DND-41 (cell line): ENCODE measurements at regions not wholly inside any gene's neighbourhood (a gene's known extent, or its start where the extent isn't known, plus 50 kb on each side); places are given as distances from the start of the nearest gene placed in this dataset.

Experiments used
- ATAC-seq: fragments of 200-7000 bp; cut with Tn5 transposase; 3 replicates; pipeline ENCODE4 v1.9.1; 2021; ENCODE audit warnings: low read depth; ENCODE audit not compliant: insufficient read depth
- DNase-seq: peaks from one replicate; pipeline ENCODE4 v3.0.0-alpha.2; 2020
- H2AFZ ChIP-seq: 2 replicates; pipeline ENCODE4 v1.6.0; 2012; ENCODE audit warnings: low read depth, low read length
- H3K27ac ChIP-seq: 2 replicates; pipeline ENCODE4 v1.5.1; 2012; ENCODE audit warnings: low read length, inconsistent platforms
- H3K27me3 ChIP-seq: fragments of 200-600 bp; sonication (generic); 2 replicates; pipeline ENCODE4 v1.6.0; 2012; ENCODE audit warnings: low read length, mild to moderate bottlenecking, inconsistent platforms; ENCODE audit not compliant: insufficient read depth, poor library complexity
- H3K36me3 ChIP-seq: 2 replicates; pipeline ENCODE4 v1.5.1; 2012; ENCODE audit warnings: low read length, inconsistent platforms; ENCODE audit not compliant: insufficient read depth
- H3K4me1 ChIP-seq: 2 replicates; pipeline ENCODE4 v1.5.1; 2012; ENCODE audit warnings: mild to moderate bottlenecking, low read length; ENCODE audit not compliant: insufficient read depth
- H3K4me2 ChIP-seq: 2 replicates; pipeline ENCODE4 v1.6.0; 2012; ENCODE audit warnings: mild to moderate bottlenecking, moderate library complexity, low read length, inconsistent platforms; ENCODE audit not compliant: insufficient read depth
- H3K4me3 ChIP-seq, 2 experiments: fragments of 200-600 bp in 1 of 2; shearing (Covaris generic) in 1 of 2; 2 replicates each; pipeline ENCODE4 v1.5.1; 2012 to 2016; ENCODE audit warnings: inconsistent platforms in 2 of 2, low read length in 2 of 2, mild to moderate bottlenecking in 2 of 2, low read depth in 1 of 2, moderate library complexity in 1 of 2
- H3K79me2 ChIP-seq: 2 replicates; pipeline ENCODE4 v1.6.0; 2012; ENCODE audit warnings: low read length, inconsistent platforms; ENCODE audit not compliant: insufficient read depth
- H3K9ac ChIP-seq: 2 replicates; pipeline ENCODE4 v1.6.0; 2012; ENCODE audit warnings: low read depth, mild to moderate bottlenecking, inconsistent platforms, low read length, moderate library complexity
- H3K9me3 ChIP-seq: 2 replicates; pipeline ENCODE4 v1.5.1; 2012; ENCODE audit warnings: low read length, moderate library complexity, mild to moderate bottlenecking, inconsistent platforms; ENCODE audit not compliant: insufficient read depth, severe bottlenecking
- H4K20me1 ChIP-seq: 2 replicates; pipeline ENCODE4 v1.6.0; 2012; ENCODE audit warnings: low read length; ENCODE audit not compliant: insufficient read depth
- EZH2 ChIP-seq: IDR thresholded peaks from 3 replicates; pipeline ENCODE4 v1.6.1; 2012; ENCODE audit warnings: borderline replicate concordance, low read depth, mild to moderate bottlenecking, moderate library complexity, low read length, inconsistent platforms; ENCODE audit not compliant: severe bottlenecking
- TF ChIP-seq, protein P1 (sequence below): IDR thresholded peaks from 2 replicates; pipeline ENCODE4 v1.5.1; 2012; ENCODE audit warnings: borderline replicate concordance, low read length, moderate library complexity, mild to moderate bottlenecking; ENCODE audit not compliant: poor library complexity, severe bottlenecking; ENCODE audit errors: extremely low read depth

DNA sequence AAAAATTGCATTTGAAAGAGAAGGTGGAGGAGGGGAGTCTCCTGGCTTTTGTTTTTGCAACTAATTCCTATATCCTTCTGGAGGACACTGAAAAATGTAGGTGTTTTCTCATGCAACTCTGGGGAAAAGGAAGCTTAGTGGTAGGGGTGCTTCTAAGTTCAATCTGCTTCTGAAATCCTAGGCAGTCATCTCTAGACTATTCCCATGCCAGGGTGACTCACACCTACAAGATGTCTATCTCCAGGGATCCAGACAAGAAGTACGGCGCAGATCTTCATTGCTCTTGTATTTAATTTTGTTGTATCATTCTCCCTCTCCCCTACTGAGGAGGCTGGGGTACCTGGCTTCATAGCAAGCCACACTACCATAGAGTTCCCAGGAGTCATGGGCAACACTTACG lies 258.8 kb downstream of the PHF14 start:
- Histone ChIP-seq H3K79me2 (no peaks in the 10 kb centered on the region), H3K27me3 (no peaks in the 10 kb centered on the region), H3K9me3 (no peaks in the 10 kb centered on the region), H2AFZ (no peak overlapping the region), H3K9ac (no peak overlapping the region), H4K20me1 (no peaks in the 10 kb centered on the region), H3K4me1 (no peaks in the 10 kb centered on the region), H3K36me3 (no peaks in the 10 kb centered on the region), H3K27ac (no peak overlapping the region), H3K4me2 (no peak overlapping the region), H3K4me3 (no peak overlapping the region)
- DNase-seq, result no peak
- ATAC-seq, result no peak
- TF ChIP-seq, protein P1, sequence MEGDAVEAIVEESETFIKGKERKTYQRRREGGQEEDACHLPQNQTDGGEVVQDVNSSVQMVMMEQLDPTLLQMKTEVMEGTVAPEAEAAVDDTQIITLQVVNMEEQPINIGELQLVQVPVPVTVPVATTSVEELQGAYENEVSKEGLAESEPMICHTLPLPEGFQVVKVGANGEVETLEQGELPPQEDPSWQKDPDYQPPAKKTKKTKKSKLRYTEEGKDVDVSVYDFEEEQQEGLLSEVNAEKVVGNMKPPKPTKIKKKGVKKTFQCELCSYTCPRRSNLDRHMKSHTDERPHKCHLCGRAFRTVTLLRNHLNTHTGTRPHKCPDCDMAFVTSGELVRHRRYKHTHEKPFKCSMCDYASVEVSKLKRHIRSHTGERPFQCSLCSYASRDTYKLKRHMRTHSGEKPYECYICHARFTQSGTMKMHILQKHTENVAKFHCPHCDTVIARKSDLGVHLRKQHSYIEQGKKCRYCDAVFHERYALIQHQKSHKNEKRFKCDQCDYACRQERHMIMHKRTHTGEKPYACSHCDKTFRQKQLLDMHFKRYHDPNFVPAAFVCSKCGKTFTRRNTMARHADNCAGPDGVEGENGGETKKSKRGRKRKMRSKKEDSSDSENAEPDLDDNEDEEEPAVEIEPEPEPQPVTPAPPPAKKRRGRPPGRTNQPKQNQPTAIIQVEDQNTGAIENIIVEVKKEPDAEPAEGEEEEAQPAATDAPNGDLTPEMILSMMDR, result no peak
- no peak for TF ChIP-seq EZH2

DNA sequence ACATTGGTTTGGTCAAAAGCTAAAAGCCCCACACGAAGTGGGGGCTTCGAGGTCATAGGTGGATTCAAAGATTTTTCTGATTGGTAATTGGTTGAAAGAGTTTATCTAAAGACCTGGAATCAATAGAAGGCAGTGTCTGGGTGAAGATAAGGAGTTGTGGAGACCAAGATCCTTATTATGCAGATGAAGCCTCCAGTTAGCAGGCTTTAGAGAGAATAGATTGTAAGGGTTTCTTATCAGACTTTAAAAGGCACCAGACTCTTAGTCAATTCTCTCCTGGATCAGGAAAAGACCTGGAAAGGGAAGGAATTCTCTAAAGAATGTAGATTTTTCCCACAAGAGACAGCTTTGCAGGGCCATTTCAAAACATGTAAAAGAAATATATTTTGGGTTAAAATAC lies 260.2 kb downstream of the PHF14 start:
- no peaks in the 10 kb centered on the region for H3K36me3 ChIP-seq

DNA sequence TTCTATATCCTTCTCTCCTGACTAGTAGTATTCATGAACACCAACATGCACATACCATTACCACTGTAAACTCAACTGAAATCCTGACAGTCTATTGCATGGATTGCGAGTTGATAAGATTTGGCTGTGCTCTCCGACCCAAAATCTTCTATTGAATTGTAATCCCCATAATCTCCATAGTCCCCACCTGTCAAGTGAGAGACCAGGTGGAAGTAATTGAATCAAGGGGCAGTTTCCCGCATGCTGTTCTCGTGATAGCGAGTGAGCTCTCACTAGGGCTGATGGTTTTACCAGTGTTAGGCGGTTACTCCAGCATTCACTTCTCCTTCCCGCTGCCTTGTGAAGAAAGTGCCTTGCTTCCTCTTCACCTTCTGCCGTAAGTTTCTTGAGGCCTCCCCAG lies 261.8 kb downstream of the PHF14 start:
- TF ChIP-seq EZH2, result no peak
- TF ChIP-seq, protein P1, result no peak
- H3K4me3 ChIP-seq, result no peak overlapping the region
- H3K27me3 ChIP-seq, result no peaks in the 10 kb centered on the region
- H3K27ac ChIP-seq, result no peak overlapping the region
- H3K4me1 ChIP-seq, result no peaks in the 10 kb centered on the region
- no peaks in the 10 kb centered on the region for H3K79me2 ChIP-seq
- no peaks in the 10 kb centered on the region for H3K9me3 ChIP-seq
- H4K20me1 ChIP-seq, result no peaks in the 10 kb centered on the region
- DNase-seq (no peak), ATAC-seq (no peak)
- H2AFZ ChIP-seq, result no peak overlapping the region
- H3K36me3 ChIP-seq, result no peaks in the 10 kb centered on the region
- no peak overlapping the region for H3K9ac ChIP-seq
- no peak overlapping the region for H3K4me2 ChIP-seq

More for the DNA sequence above, 260.2 kb downstream of the PHF14 start:
- H3K4me1 ChIP-seq, result no peaks in the 10 kb centered on the region
- H3K9ac ChIP-seq, result no peak overlapping the region
- DNase-seq (no peak), ATAC-seq (no peak)
- H3K79me2 ChIP-seq, result no peaks in the 10 kb centered on the region
- no peak overlapping the region for H3K27ac ChIP-seq
- no peaks in the 10 kb centered on the region for H3K27me3 ChIP-seq
- no peak overlapping the region for H3K4me3 ChIP-seq
- no peak overlapping the region for H2AFZ ChIP-seq
- H3K9me3 ChIP-seq, result no peaks in the 10 kb centered on the region
- H3K4me2 ChIP-seq, result no peak overlapping the region
- H4K20me1 ChIP-seq, result no peaks in the 10 kb centered on the region
- no peak for TF ChIP-seq EZH2
- TF ChIP-seq, protein P1, result no peak

DNA sequence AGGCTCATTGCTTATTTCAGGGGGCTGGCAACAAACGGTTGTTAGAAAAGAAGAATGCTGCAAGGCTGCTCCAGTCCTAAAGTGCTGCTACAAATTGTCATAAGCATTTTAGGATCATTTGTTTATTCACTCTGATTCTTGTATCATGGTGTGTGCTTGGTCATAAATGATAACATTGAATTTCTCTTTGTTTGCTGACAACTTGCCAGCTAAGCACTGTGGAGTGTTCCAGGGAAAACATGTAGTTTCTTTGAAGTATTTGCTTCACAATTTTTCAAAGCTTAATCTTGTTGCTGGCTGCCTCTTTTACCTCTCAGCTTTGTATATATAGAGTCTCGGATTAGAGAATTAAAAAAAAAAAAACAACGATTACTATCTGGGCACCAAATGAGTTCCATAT lies 263.0 kb downstream of the PHF14 start:
- no peak overlapping the region for H2AFZ ChIP-seq
- no peaks in the 10 kb centered on the region for H3K36me3 ChIP-seq
- no peaks in the 10 kb centered on the region for H3K4me1 ChIP-seq
- H4K20me1 ChIP-seq, result no peaks in the 10 kb centered on the region
- H3K4me2 ChIP-seq, result no peak overlapping the region
- no peak overlapping the region for H3K27ac ChIP-seq
- H3K79me2 ChIP-seq, result no peaks in the 10 kb centered on the region
- TF ChIP-seq EZH2, result no peak
- TF ChIP-seq, protein P1, result no peak
- H3K9me3 ChIP-seq, result no peaks in the 10 kb centered on the region
- no peak overlapping the region for H3K9ac ChIP-seq
- ATAC-seq (no peak), DNase-seq (no peak)
- H3K27me3 ChIP-seq, result no peaks in the 10 kb centered on the region
- H3K4me3 ChIP-seq, result no peak overlapping the region
